B cell (primary cell): ENCODE measurements at regions not wholly inside any gene's neighbourhood (a gene's known extent, or its start where the extent isn't known, plus 50 kb on each side); places are given as distances from the start of the nearest gene placed in this dataset.

Experiments used
- ATAC-seq: fragments of 200-7000 bp; cut with Tn5 transposase; one replicate; pipeline ENCODE4 v1.10.0; 2021; ENCODE audit warnings: low read depth, mild to moderate bottlenecking, moderate number of reproducible peaks, moderate library complexity
- CTCF ChIA-PET: fragments of 350-600 bp; sonication (Branson Sonifier 250); formaldehyde crosslinking; loops from one replicate; lab custom pipeline; 2021; ENCODE audit warnings: antibody characterized with exemption, inconsistent platforms; lab: Charles Lee
- POLR2A ChIA-PET: fragments of 350-600 bp; sonication (Branson Sonifier 250); formaldehyde crosslinking; loops from one replicate; lab custom pipeline; 2021; ENCODE audit warnings: antibody characterized with exemption; lab: Charles Lee
- DNase-seq: peaks from one replicate; pipeline ENCODE4 v3.0.0; 2013
- H2AFZ ChIP-seq: 2 replicates; pipeline ENCODE4 v1.6.1; 2012; ENCODE audit warnings: mild to moderate bottlenecking, low read depth, low read length; ENCODE audit not compliant: insufficient read depth, poor library complexity, severe bottlenecking
- H3K27ac ChIP-seq, 2 donors: 1 replicate in 1 of 2; 2 replicates in 1 of 2; pipeline ENCODE4 v1.5.1; 2012 to 2013; ENCODE audit warnings: low read length in 2 of 2, mild to moderate bottlenecking in 2 of 2, moderate library complexity in 1 of 2
- H3K27me3 ChIP-seq, 4 experiments: fragments of 200-600 bp in 1 of 4; sonication (generic) in 1 of 4; replicated peaks in 1 of 4; 1 replicate in 2 of 4; 2 replicates in 2 of 4; pipeline versions ENCODE4 v1.6.1 to v1.7.0; 2013 to 2016; ENCODE audit warnings: low read length in 3 of 4, mild to moderate bottlenecking in 2 of 4, mixed read lengths in 1 of 4, moderate library complexity in 1 of 4; ENCODE audit not compliant: insufficient read depth in 4 of 4, control insufficient read depth in 3 of 4; ENCODE audit errors: control extremely low read depth in 1 of 4
- H3K36me3 ChIP-seq, 2 experiments: replicated peaks in 1 of 2; 1 replicate in 1 of 2; 2 replicates in 1 of 2; pipeline versions ENCODE4 v1.6.1 to v1.7.1; 2013; ENCODE audit warnings: low read length in 1 of 2; ENCODE audit not compliant: insufficient read depth in 2 of 2, control insufficient read depth in 1 of 2; ENCODE audit errors: control extremely low read depth in 1 of 2, extremely low read depth in 1 of 2
- H3K4me1 ChIP-seq, 2 donors: fragments of 200-600 bp in 1 of 2; sonication (generic) in 1 of 2; 1 replicate in 1 of 2; 2 replicates in 1 of 2; pipeline versions ENCODE4 v1.5.1 to v1.6.1; 2013 to 2017; ENCODE audit warnings: low read length in 2 of 2; ENCODE audit not compliant: control insufficient read depth in 2 of 2, insufficient read depth in 2 of 2
- H3K4me2 ChIP-seq: replicated peaks from 2 replicates; pipeline ENCODE3; 2012; ENCODE audit warnings: mild to moderate bottlenecking, low read depth, low read length; ENCODE audit not compliant: poor library complexity, severe bottlenecking
- H3K4me3 ChIP-seq, 5 experiments: fragments of 200-600 bp in 1 of 5; sonication (generic) in 1 of 5; 1 replicate in 3 of 5; 2 replicates in 2 of 5; pipeline versions ENCODE4 v1.5.1 to v1.7.0; 2011 to 2016; ENCODE audit warnings: low read length in 4 of 5, mild to moderate bottlenecking in 4 of 5, low read depth in 2 of 5, control low read depth in 1 of 5, moderate library complexity in 1 of 5; ENCODE audit not compliant: insufficient read depth in 1 of 5; ENCODE audit errors: control extremely low read depth in 1 of 5, extremely low read depth in 1 of 5
- H3K79me2 ChIP-seq: fragments of 200-600 bp; sonication (generic); one replicate; pipeline ENCODE4 v1.6.0; 2016; ENCODE audit warnings: low read length; ENCODE audit not compliant: control insufficient read depth, insufficient read depth
- H3K9ac ChIP-seq: fragments of 200-600 bp; sonication (generic); 2 replicates; pipeline ENCODE4 v1.6.1; 2017; ENCODE audit warnings: mild to moderate bottlenecking, low read length, moderate library complexity
- H3K9me3 ChIP-seq, 3 donors: one replicate each; pipeline versions ENCODE4 v1.6.1 to v1.7.1; 2013; ENCODE audit warnings: low read length in 2 of 3; ENCODE audit not compliant: control insufficient read depth in 2 of 3, insufficient read depth in 1 of 3; ENCODE audit errors: control extremely low read depth in 1 of 3
- H4K20me1 ChIP-seq: 2 replicates; pipeline ENCODE4 v1.6.0; 2012; ENCODE audit warnings: mild to moderate bottlenecking, low read length; ENCODE audit not compliant: insufficient read depth, control insufficient read depth, poor library complexity, severe bottlenecking
- H3K27ac Mint-ChIP-seq: one replicate; pipeline ENCODE4 v1.8.0; 2021; ENCODE audit warnings: mixed read lengths
- H3K27me3 Mint-ChIP-seq: one replicate; pipeline ENCODE4 v1.8.0; 2021; ENCODE audit warnings: mixed read lengths
- H3K4me1 Mint-ChIP-seq: one replicate; pipeline ENCODE4 v1.8.0; 2021; ENCODE audit warnings: mixed read lengths
- H3K4me3 Mint-ChIP-seq: one replicate; pipeline ENCODE4 v1.8.0; 2021; ENCODE audit warnings: mixed read lengths
- H3K9me3 Mint-ChIP-seq: one replicate; pipeline ENCODE4 v1.8.0; 2022; ENCODE audit warnings: mixed read lengths; ENCODE audit not compliant: insufficient read depth
- EZH2 ChIP-seq: IDR thresholded peaks from 2 replicates; pipeline ENCODE4 v1.6.1; 2012; ENCODE audit warnings: borderline replicate concordance, low read depth, mild to moderate bottlenecking, moderate library complexity, low read length; ENCODE audit not compliant: insufficient read depth, poor library complexity, severe bottlenecking
- WGBS: methylation state at CpG from one replicate; pipeline ENCODE4 v1.1.5; 2013; ENCODE audit warnings: missing lambda C conversion rate; ENCODE audit not compliant: insufficient coverage; 5-methylcytosine and 5-hydroxymethylcytosine counted together
- intact Hi-C: fragments of 100-400 bp; cut with micrococcal nuclease; formaldehyde crosslinking; loops from one replicate; pipeline ENCODE4 v1.10.0; 2022
- TF ChIP-seq, protein P1 (sequence below): fragments of 200-600 bp; IDR thresholded peaks from one replicate; pipeline ENCODE4 v1.8.0; 2022; ENCODE audit warnings: antibody characterized with exemption, mild to moderate bottlenecking

DNA sequence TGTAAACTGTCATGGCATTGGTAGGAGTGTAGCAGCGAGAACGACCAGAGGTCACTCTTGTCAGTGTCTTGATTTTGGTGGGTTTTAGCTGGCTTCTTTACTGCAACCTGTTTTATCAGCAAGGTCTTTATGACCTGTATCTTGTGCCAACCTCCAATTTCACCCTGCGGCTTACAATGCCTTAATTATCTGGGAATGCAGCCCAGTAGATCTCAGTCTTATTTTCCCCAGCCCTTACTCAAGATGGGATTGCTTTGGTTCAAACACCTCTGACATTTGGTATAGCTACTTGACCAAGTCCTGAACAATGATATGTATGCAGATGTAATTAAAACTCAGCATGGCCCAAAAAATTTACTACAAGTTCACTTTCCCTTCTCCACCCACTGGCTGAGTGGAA is 388.4 kb downstream of the RSL24D1 start:
- no peaks in the 10 kb centered on the region for H3K27me3 Mint-ChIP-seq
- no peak for TF ChIP-seq EZH2
- TF ChIP-seq, protein P1, sequence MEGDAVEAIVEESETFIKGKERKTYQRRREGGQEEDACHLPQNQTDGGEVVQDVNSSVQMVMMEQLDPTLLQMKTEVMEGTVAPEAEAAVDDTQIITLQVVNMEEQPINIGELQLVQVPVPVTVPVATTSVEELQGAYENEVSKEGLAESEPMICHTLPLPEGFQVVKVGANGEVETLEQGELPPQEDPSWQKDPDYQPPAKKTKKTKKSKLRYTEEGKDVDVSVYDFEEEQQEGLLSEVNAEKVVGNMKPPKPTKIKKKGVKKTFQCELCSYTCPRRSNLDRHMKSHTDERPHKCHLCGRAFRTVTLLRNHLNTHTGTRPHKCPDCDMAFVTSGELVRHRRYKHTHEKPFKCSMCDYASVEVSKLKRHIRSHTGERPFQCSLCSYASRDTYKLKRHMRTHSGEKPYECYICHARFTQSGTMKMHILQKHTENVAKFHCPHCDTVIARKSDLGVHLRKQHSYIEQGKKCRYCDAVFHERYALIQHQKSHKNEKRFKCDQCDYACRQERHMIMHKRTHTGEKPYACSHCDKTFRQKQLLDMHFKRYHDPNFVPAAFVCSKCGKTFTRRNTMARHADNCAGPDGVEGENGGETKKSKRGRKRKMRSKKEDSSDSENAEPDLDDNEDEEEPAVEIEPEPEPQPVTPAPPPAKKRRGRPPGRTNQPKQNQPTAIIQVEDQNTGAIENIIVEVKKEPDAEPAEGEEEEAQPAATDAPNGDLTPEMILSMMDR, result no peak

DNA sequence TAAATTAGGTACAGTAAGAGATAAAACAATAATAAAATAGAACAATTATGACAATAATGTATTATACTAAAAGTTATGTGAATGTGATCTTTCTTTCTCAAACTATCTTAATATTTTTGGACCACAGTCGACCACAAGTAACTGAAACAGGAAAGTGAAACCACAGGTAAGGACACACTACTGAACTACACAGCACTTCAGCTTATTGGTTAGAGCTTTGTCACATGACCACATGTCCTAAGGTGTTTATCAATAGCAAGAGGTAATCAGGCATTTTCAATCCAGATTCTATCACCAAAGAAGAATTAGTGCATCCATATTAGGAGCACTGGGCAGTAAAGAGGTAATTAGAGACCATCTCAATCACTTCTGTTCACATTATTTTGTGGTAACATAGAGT is 392.8 kb downstream of the RSL24D1 start:
- no peak overlapping the region for H3K4me3 Mint-ChIP-seq
- no peak for DNase-seq
- H3K4me3 ChIP-seq, result no peak overlapping the region
- no peak for ATAC-seq
- H3K9ac ChIP-seq, result no peak overlapping the region
- H3K79me2 ChIP-seq, result no peaks in the 10 kb centered on the region
- H3K4me1 ChIP-seq, result peaks cover 0 to 8% of the 10 kb centered on the region in 2 donors
- no peaks in the 10 kb centered on the region for H4K20me1 ChIP-seq
- no peaks in the 10 kb centered on the region for H3K36me3 ChIP-seq
- H3K27ac Mint-ChIP-seq, result no peak overlapping the region
- TF ChIP-seq EZH2, result no peak
- TF ChIP-seq, protein P1, result no peak
- CTCF ChIA-PET, result no interaction called here
- H3K4me1 Mint-ChIP-seq, result peaks cover 5% of the 10 kb centered on the region
- H3K27ac ChIP-seq, result no peak overlapping the region
- no CpG with 5 or more reads among the region's 1 CpG for WGBS
- no peaks in the 10 kb centered on the region for H3K27me3 ChIP-seq
- peaks cover 0 to 1% (median 0%) of the 10 kb centered on the region in 3 donors for H3K9me3 ChIP-seq
- H3K4me2 ChIP-seq, result no peak overlapping the region
- H2AFZ ChIP-seq, result no peak overlapping the region
- peaks cover 4% of the 10 kb centered on the region for H3K9me3 Mint-ChIP-seq
- no peaks in the 10 kb centered on the region for H3K27me3 Mint-ChIP-seq
- intact Hi-C loops, result no loop called here
- POLR2A ChIA-PET, result no interaction called here

More for the DNA sequence above, 388.4 kb downstream of the RSL24D1 start:
- Histone ChIP-seq H3K9me3 (peaks cover 0 to 1% (median 0%) of the 10 kb centered on the region in 3 donors), H3K27me3 (no peaks in the 10 kb centered on the region), H3K79me2 (no peaks in the 10 kb centered on the region), H3K27ac (no peak overlapping the region), H3K4me2 (no peak overlapping the region), H3K4me1 (peaks cover 0 to 3% of the 10 kb centered on the region in 2 donors), H3K9ac (no peak overlapping the region), H3K36me3 (no peaks in the 10 kb centered on the region), H4K20me1 (no peaks in the 10 kb centered on the region), H2AFZ (no peak overlapping the region), H3K4me3 (no peak overlapping the region)
- H3K9me3 Mint-ChIP-seq, result peaks cover 4% of the 10 kb centered on the region
- ChIA-PET POLR2A (no interaction called here), CTCF (no interaction called here)
- H3K4me3 Mint-ChIP-seq, result no peak overlapping the region
- 100% methylated on average over 1 of the region's 3 CpGs for WGBS
- no peak overlapping the region for H3K27ac Mint-ChIP-seq
- no peak for ATAC-seq
- intact Hi-C loops, result no loop called here
- DNase-seq, result no peak
- peaks cover under 1% of the 10 kb centered on the region for H3K4me1 Mint-ChIP-seq
